HEK293 (cell line): ENCODE measurements at regions not wholly inside any gene's neighbourhood (a gene's known extent, or its start where the extent isn't known, plus 50 kb on each side); places are given as distances from the start of the nearest gene placed in this dataset.

Experiments used
- CTCF ChIA-PET: fragments of 350-600 bp; formaldehyde crosslinking; extraction: SDS; loops from one replicate; lab custom pipeline; 2021; ENCODE audit warnings: antibody characterized with exemption; lab: Yijun Ruan, JAX
- POLR2A ChIA-PET: fragments of 300-600 bp; formaldehyde crosslinking; extraction: SDS; loops from one replicate; lab custom pipeline; 2020; ENCODE audit warnings: antibody characterized with exemption, inconsistent platforms; lab: Yijun Ruan, JAX
- H3K27ac ChIP-seq: fragments of 200-500 bp; sonication (Bioruptor generic); 2 replicates; pipeline ENCODE4 v1.5.1; 2014; ENCODE audit warnings: low read depth, low read length, control low read depth, inconsistent platforms; ENCODE audit errors: extremely low read depth
- H3K36me3 ChIP-seq, 2 experiments: fragments of 200-500 bp in 1 of 2; sonication (Bioruptor generic) in 1 of 2; 1 replicate in 1 of 2; 2 replicates in 1 of 2; pipeline ENCODE4 v1.5.1; 2014 to 2017; ENCODE audit warnings: inconsistent platforms in 2 of 2, low read length in 2 of 2; ENCODE audit not compliant: control insufficient read depth in 2 of 2, insufficient read depth in 1 of 2
- H3K4me1 ChIP-seq: fragments of 200-500 bp; sonication (Bioruptor generic); 2 replicates; pipeline ENCODE4 v1.5.1; 2014; ENCODE audit warnings: mild to moderate bottlenecking, low read length, inconsistent platforms; ENCODE audit not compliant: control insufficient read depth, insufficient read depth
- H3K4me3 ChIP-seq: 2 replicates; pipeline ENCODE4 v1.5.1; 2011; ENCODE audit warnings: low read depth, mild to moderate bottlenecking, control low read depth, low read length, moderate library complexity
- H3K9me3 ChIP-seq: fragments of 200-500 bp; sonication (Bioruptor generic); 2 replicates; pipeline ENCODE4 v1.5.1; 2014; ENCODE audit warnings: low read depth, low read length, inconsistent platforms; ENCODE audit not compliant: control insufficient read depth, insufficient read depth
- BCL6B ChIP-seq: fragments of 450-650 bp; formaldehyde crosslinking; IDR thresholded peaks from 2 replicates; pipeline ENCODE4 v1.5.1; 2017; ENCODE audit warnings: missing biosample characterization, missing genetic modification characterization
- KLF10 ChIP-seq: fragments of 450-650 bp; IDR thresholded peaks from 2 replicates; pipeline ENCODE4 v1.5.1; 2018; ENCODE audit warnings: missing biosample characterization, mild to moderate bottlenecking, missing genetic modification characterization
- KLF17 ChIP-seq: fragments of 450-650 bp; formaldehyde crosslinking; IDR thresholded peaks from 2 replicates; pipeline ENCODE4 v1.5.1; 2016; ENCODE audit warnings: missing biosample characterization, missing genetic modification characterization
- KLF8 ChIP-seq: fragments of 450-650 bp; formaldehyde crosslinking; IDR thresholded peaks from 2 replicates; pipeline ENCODE4 v1.5.1; 2016; ENCODE audit warnings: missing biosample characterization, missing genetic modification characterization
- PRDM10 ChIP-seq: fragments of 450-650 bp; formaldehyde crosslinking; IDR thresholded peaks from 2 replicates; pipeline ENCODE4 v1.5.1; 2016; ENCODE audit warnings: missing biosample characterization, missing genetic modification characterization
- SALL2 ChIP-seq: fragments of 450-650 bp; formaldehyde crosslinking; IDR thresholded peaks from 2 replicates; pipeline ENCODE4 v1.5.0; 2017; ENCODE audit warnings: missing biosample characterization, mild to moderate bottlenecking, missing genetic modification characterization, borderline replicate concordance
- TSHZ1 ChIP-seq: fragments of 450-650 bp; formaldehyde crosslinking; IDR thresholded peaks from 2 replicates; pipeline ENCODE4 v1.5.1; 2016; ENCODE audit warnings: missing biosample characterization, missing genetic modification characterization, borderline replicate concordance
- ZNF155 ChIP-seq: fragments of 450-650 bp; formaldehyde crosslinking; IDR thresholded peaks from 2 replicates; pipeline ENCODE4 v1.5.1; 2016; ENCODE audit warnings: missing biosample characterization, missing genetic modification characterization
- ZNF174 ChIP-seq: fragments of 450-650 bp; formaldehyde crosslinking; IDR thresholded peaks from 2 replicates; pipeline ENCODE4 v1.5.0; 2017; ENCODE audit warnings: missing biosample characterization, mild to moderate bottlenecking, missing genetic modification characterization
- ZNF211 ChIP-seq: fragments of 450-650 bp; formaldehyde crosslinking; IDR thresholded peaks from 2 replicates; pipeline ENCODE4 v1.5.1; 2016; ENCODE audit warnings: low read depth, missing biosample characterization, missing genetic modification characterization
- ZNF266 ChIP-seq: fragments of 450-650 bp; formaldehyde crosslinking; IDR thresholded peaks from 2 replicates; pipeline ENCODE4 v1.5.1; 2016; ENCODE audit warnings: missing biosample characterization, missing genetic modification characterization, low read depth
- ZNF341 ChIP-seq: fragments of 450-650 bp; formaldehyde crosslinking; IDR thresholded peaks from 2 replicates; pipeline ENCODE4; 2016; ENCODE audit warnings: low read depth, missing biosample characterization, missing genetic modification characterization
- ZNF350 ChIP-seq: fragments of 450-650 bp; formaldehyde crosslinking; IDR thresholded peaks from 2 replicates; pipeline ENCODE4 v1.5.0; 2017; ENCODE audit warnings: missing biosample characterization, mild to moderate bottlenecking, missing genetic modification characterization
- ZNF549 ChIP-seq: fragments of 450-650 bp; IDR thresholded peaks from 2 replicates; pipeline ENCODE4 v1.5.1; 2018; ENCODE audit warnings: missing biosample characterization, missing genetic modification characterization, mild to moderate bottlenecking, inconsistent platforms, moderate library complexity
- ZNF654 ChIP-seq: fragments of 450-650 bp; formaldehyde crosslinking; IDR thresholded peaks from 2 replicates; pipeline ENCODE4 v1.5.1; 2016; ENCODE audit warnings: low read depth, missing biosample characterization, missing genetic modification characterization
- ZNF658 ChIP-seq: fragments of 450-650 bp; formaldehyde crosslinking; IDR thresholded peaks from 2 replicates; pipeline ENCODE4; 2016; ENCODE audit warnings: missing biosample characterization, missing genetic modification characterization
- ZNF776 ChIP-seq: fragments of 450-650 bp; formaldehyde crosslinking; IDR thresholded peaks from 2 replicates; pipeline ENCODE4 v1.5.0; 2017; ENCODE audit warnings: missing biosample characterization, missing genetic modification characterization, borderline replicate concordance
- ZSCAN30 ChIP-seq: fragments of 450-650 bp; IDR thresholded peaks from 2 replicates; pipeline ENCODE4 v1.5.1; 2018; ENCODE audit warnings: missing biosample characterization, mild to moderate bottlenecking, missing genetic modification characterization, moderate library complexity

GRCh38 chr11:8794126-8794525 is 111.5 kb downstream of the RPL27A start:
- H3K9me3 ChIP-seq = no peaks in the 10 kb centered on the region
- POLR2A ChIA-PET = no interaction called here
- no peaks in the 10 kb centered on the region for H3K36me3 ChIP-seq
- no peak overlapping the region for H3K27ac ChIP-seq
- H3K4me3 ChIP-seq = no peak overlapping the region
- CTCF ChIA-PET = interaction anchor here (1.1 kb wide), 1 partner anchor 105 kb away, joined by 9 read pairs; no protein-coding TSS in a partner anchor
- TF ChIP-seq ZNF654 (tag by site-specific recombination) (no peak), SALL2 (tag by site-specific recombination) (no peak), ZNF174 (tag by site-specific recombination) (no peak), KLF17 (tag by site-specific recombination) (no peak), ZNF776 (tag by site-specific recombination) (no peak)
- TF ChIP-seq, all 188 proteins: peak for 0
- H3K4me1 ChIP-seq = no peaks in the 10 kb centered on the region

GRCh38 chr11:8794677-8795103 is 112.1 kb downstream of the RPL27A start:
- Histone ChIP-seq H3K4me1 (no peaks in the 10 kb centered on the region), H3K27ac (no peak overlapping the region), H3K36me3 (no peaks in the 10 kb centered on the region)
- CTCF ChIA-PET = interaction anchor here (0.6 to 1.1 kb wide), 4 partner anchors 38 to 317 kb away, joined by 3 to 9 read pairs (median 4); no protein-coding TSS in a partner anchor
- TF ChIP-seq PRDM10 = no peak
- no peak for TF ChIP-seq ZNF658 (tag by site-specific recombination)
- TF ChIP-seq KLF10 (tag by site-specific recombination) = no peak
- no peak for TF ChIP-seq TSHZ1 (tag by site-specific recombination)
- no peak for TF ChIP-seq BCL6B
- TF ChIP-seq, all 188 proteins: peak for 0
- Histone ChIP-seq H3K4me3 (no peak overlapping the region), H3K9me3 (no peaks in the 10 kb centered on the region)
- POLR2A ChIA-PET = no interaction called here

GRCh38 chr11:8796941-8797340 is 114.0 kb upstream of the AKIP1 start:
- Histone ChIP-seq H3K4me3 (no peak overlapping the region), H3K4me1 (no peaks in the 10 kb centered on the region), H3K36me3 (no peaks in the 10 kb centered on the region), H3K9me3 (no peaks in the 10 kb centered on the region), H3K27ac (no peak overlapping the region)
- CTCF ChIA-PET = interaction anchor here (0.7 kb wide), 2 partner anchors 13 to 17 kb away, joined by 3 to 6 read pairs; no protein-coding TSS in a partner anchor
- POLR2A ChIA-PET = no interaction called here
- TF ChIP-seq TSHZ1 (tag by site-specific recombination) (no peak), ZNF549 (tag by site-specific recombination) (no peak), ZNF211 (tag by site-specific recombination) (no peak), ZNF266 (tag by site-specific recombination) (no peak), ZNF341 (tag by site-specific recombination) (no peak), ZNF155 (no peak), KLF8 (no peak), ZNF350 (tag by site-specific recombination) (no peak), ZSCAN30 (tag by site-specific recombination) (no peak)
